ENCODE measurements at regions not wholly inside any gene's neighbourhood (a gene's known extent, or its start where the extent isn't known, plus 50 kb on each side); places are given as distances from the start of the nearest gene placed in this dataset.

- no peak for DNase-seq
- TF ChIP-seq CTCF (IDR thresholded peaks at IDR 0.05; ENCODE audit: low read depth, low read length) = no peak
- Histone ChIP-seq H3K9me3 (no peaks in the 10 kb centered on the region), H3K4me3 (ENCODE audit: low read depth, low read length) (no peak overlapping the region), H3K27me3 (no peaks in the 10 kb centered on the region), H3K4me1 (peaks cover 3% of the 10 kb centered on the region; the same call in 1 of the 2 replicates), H3K36me3 (no peaks in the 10 kb centered on the region)
Measured at GRCh38 chr3:95246413-95246812, 1183.6 kb downstream of the NSUN3 start.

DNA sequence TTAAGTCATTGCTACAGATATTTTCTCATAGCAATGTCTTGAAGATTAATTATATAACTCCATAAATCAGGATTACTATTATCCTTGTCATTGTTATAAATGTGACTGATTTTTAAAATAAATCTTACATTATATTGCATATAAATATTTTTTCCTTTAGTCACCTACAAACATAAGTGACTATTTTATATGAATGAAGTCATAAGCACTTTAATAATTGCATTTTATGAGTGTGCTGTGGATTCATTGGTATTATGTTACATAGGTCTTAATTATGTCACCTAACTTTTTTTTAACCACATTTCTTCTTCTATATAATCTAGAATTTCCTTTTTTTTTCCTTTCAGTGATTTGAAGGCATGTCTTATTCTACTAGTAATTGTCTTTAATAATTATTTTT is 1191.2 kb downstream of the NSUN3 start:
- Histone ChIP-seq H3K27me3 (no peaks in the 10 kb centered on the region), H3K9me3 (no peaks in the 10 kb centered on the region), H3K4me3 (ENCODE audit: low read depth, low read length) (no peak overlapping the region), H3K4me1 (no peaks in the 10 kb centered on the region), H3K36me3 (no peaks in the 10 kb centered on the region)
- no peak for DNase-seq
- TF ChIP-seq CTCF (IDR thresholded peaks at IDR 0.05; ENCODE audit: low read depth, low read length) = no peak

DNA sequence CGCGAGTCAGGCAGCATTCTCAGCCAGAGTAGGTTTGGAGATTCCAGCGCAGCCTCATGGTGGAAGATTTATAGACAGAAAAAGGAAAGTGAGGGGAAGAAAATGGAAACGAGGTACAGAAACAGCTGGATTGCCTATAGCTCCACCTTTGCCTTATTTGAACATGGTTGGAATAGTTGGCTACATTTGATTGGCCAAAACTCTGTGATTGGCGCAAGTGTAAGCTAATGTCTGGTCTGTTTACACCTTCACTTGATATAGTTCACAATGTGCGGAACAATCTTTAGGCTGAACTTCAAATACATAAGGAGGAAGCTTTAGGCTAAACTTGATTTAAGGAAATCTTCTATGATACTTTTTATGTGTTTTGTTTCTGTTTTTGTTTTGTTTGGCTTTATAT is 1191.9 kb downstream of the NSUN3 start:
- Histone ChIP-seq H3K4me1 (no peaks in the 10 kb centered on the region), H3K4me3 (ENCODE audit: low read depth, low read length) (no peak overlapping the region), H3K27me3 (no peaks in the 10 kb centered on the region), H3K9me3 (no peaks in the 10 kb centered on the region), H3K36me3 (no peaks in the 10 kb centered on the region)
- TF ChIP-seq CTCF (IDR thresholded peaks at IDR 0.05; ENCODE audit: low read depth, low read length) = no peak
- no peak for DNase-seq

DNA sequence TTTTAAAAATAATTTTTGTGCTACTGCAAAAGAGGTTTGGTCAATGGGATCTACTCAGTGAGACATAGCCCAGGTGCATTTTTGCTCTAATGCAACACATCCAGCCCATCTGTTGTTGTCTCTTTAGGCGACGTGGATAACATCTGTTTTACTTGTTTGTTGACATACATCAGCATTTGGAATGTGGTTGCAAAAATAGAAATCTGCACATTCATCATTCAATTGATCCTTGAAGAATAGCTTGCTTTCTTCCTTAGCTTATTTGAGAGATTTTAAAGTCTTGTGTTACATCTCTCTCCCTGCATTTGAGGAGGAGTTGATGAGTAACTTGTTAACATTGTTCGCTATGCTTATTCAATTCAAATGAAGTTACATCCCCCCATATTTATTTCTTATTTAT is 1202.3 kb downstream of the NSUN3 start:
- H3K27me3 ChIP-seq = no peaks in the 10 kb centered on the region
- no peak for TF ChIP-seq CTCF (IDR thresholded peaks at IDR 0.05; ENCODE audit: low read depth, low read length)

DNA sequence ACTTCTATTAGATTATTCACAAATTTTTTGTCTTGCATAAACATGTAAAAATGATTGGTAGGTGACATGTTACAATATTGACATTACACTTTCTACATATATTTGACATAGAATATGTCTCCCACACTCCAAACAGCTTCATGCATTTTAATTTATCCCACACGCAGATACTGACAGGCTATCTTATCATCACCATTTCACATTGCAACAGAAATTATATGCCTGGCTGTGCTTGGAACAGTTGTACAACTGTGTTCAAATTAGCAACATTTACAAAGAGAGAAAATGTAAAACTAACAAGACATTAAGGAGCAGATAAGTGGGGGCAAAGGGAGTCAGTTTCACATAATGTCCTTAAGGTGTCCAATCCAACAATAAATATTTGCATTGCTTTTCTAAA is 1208.5 kb downstream of the NSUN3 start:
- Histone ChIP-seq H3K4me3 (ENCODE audit: low read depth, low read length) (no peak overlapping the region), H3K4me1 (no peaks in the 10 kb centered on the region), H3K36me3 (no peaks in the 10 kb centered on the region), H3K9me3 (no peaks in the 10 kb centered on the region), H3K27me3 (no peaks in the 10 kb centered on the region)
- TF ChIP-seq CTCF (IDR thresholded peaks at IDR 0.05; ENCODE audit: low read depth, low read length) = no peak
- DNase-seq = no peak

More for the DNA sequence above, 1202.3 kb downstream of the NSUN3 start:
- H3K36me3 ChIP-seq = no peaks in the 10 kb centered on the region
- DNase-seq = no peak
- no peak overlapping the region for H3K4me3 ChIP-seq (ENCODE audit: low read depth, low read length)
- no peaks in the 10 kb centered on the region for H3K4me1 ChIP-seq
- H3K9me3 ChIP-seq = no peaks in the 10 kb centered on the region

DNA sequence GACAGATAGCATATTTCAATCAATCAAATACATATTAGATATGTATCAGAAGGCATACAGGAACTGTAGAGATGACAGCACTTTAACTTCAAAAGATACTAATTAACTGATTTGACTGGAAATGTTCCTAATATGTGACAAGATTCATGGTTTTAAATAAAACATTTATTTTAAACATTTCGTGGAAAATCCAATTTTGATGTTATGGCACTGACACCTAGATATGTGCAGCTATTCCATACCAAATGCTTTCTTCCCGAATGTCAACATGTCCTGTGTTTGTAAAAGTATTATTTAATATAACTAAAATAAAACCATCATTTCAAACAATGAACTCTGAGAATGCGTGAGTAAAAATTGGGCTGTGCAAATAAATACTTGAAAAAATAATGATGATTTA is 1209.3 kb downstream of the NSUN3 start:
- Histone ChIP-seq H3K36me3 (no peaks in the 10 kb centered on the region), H3K4me1 (no peaks in the 10 kb centered on the region; the same call in 1 of the 2 replicates), H3K4me3 (ENCODE audit: low read depth, low read length) (no peak overlapping the region), H3K27me3 (no peaks in the 10 kb centered on the region), H3K9me3 (no peaks in the 10 kb centered on the region)
- TF ChIP-seq CTCF (IDR thresholded peaks at IDR 0.05; ENCODE audit: low read depth, low read length) = no peak
- no peak for DNase-seq
